ENCODE measurements at regions not wholly inside any gene's neighbourhood (a gene's known extent, or its start where the extent isn't known, plus 50 kb on each side); places are given as distances from the start of the nearest gene placed in this dataset.

DNA sequence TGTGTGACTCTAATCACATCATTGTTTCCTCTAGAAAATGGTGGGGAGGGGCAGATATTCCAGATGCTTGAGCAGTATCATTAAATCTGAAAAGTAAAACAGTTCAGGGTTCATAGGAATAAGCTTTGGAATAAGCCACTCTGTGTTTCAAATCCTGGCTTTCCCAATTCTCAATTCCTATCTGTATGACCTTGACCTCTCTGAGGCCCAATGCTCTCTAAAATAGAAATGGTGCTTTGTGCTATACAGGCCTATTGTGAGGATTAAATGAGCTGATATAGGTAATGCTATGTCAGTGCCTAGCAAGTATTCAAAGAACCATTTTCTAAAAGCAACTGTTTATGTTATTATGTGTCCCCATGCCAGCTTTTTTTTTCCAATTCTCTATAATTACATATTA lies 209.0 kb upstream of the PRSS16 start (continued):
- TF ChIP-seq NR2F6 (IDR thresholded peaks at IDR 0.05) (peak; percentile 90), NR2F6 (CRISPR knock-in tag; IDR thresholded peaks at IDR 0.05) (peak; percentile 93), EP300 (IDR thresholded peaks at IDR 0.05; ENCODE audit: low read depth in 2 of 2, low read length in 2 of 2) (peak in 1 of 2 experiments; percentile 58; a peak in 1 of 4 replicates), EP300 (CRISPR knock-in tag; IDR thresholded peaks at IDR 0.05; ENCODE audit: borderline replicate concordance) (no peak), PAF1 (CRISPR knock-in tag; IDR thresholded peaks at IDR 0.05) (no peak), NCOR1 (IDR thresholded peaks at IDR 0.05; ENCODE audit: borderline replicate concordance, low read length) (peak; percentile 52; the same call in 1 of the 2 replicates), ZNF326 (CRISPR knock-in tag; IDR thresholded peaks at IDR 0.05; ENCODE audit: borderline replicate concordance) (no peak), RARA (CRISPR knock-in tag; IDR thresholded peaks at IDR 0.05) (peak; percentile 75), ZSCAN20 (CRISPR knock-in tag; IDR thresholded peaks at IDR 0.05; ENCODE audit: borderline replicate concordance) (no peak), NR2F2 (IDR thresholded peaks at IDR 0.05; ENCODE audit: borderline replicate concordance, low read depth) (peak; percentile 77), SMYD3 (CRISPR knock-in tag; IDR thresholded peaks at IDR 0.05) (no peak), SP1 (IDR thresholded peaks at IDR 0.05) (no peak), SP1 (CRISPR knock-in tag; IDR thresholded peaks at IDR 0.05) (no peak), SOX6 (IDR thresholded peaks at IDR 0.05) (no peak), SOX6 (CRISPR knock-in tag; IDR thresholded peaks at IDR 0.05) (peak; percentile 74), SAP130 (CRISPR knock-in tag; IDR thresholded peaks at IDR 0.05; ENCODE audit: low read depth) (no peak), CEBPG (CRISPR knock-in tag; IDR thresholded peaks at IDR 0.05) (peak; percentile 65), ZNF737 (CRISPR knock-in tag; IDR thresholded peaks at IDR 0.05; ENCODE audit: borderline replicate concordance) (no peak), GFI1 (CRISPR knock-in tag; IDR thresholded peaks at IDR 0.05; ENCODE audit: borderline replicate concordance) (peak; percentile 66), MEF2D (CRISPR knock-in tag; IDR thresholded peaks at IDR 0.05) (no peak), TBX2 (CRISPR knock-in tag; IDR thresholded peaks at IDR 0.05; ENCODE audit: borderline replicate concordance) (no peak), NCOA2 (CRISPR knock-in tag; IDR thresholded peaks at IDR 0.05) (peak; percentile 52; the same call in 1 of the 2 replicates)
- TF ChIP-seq, protein P1, sequence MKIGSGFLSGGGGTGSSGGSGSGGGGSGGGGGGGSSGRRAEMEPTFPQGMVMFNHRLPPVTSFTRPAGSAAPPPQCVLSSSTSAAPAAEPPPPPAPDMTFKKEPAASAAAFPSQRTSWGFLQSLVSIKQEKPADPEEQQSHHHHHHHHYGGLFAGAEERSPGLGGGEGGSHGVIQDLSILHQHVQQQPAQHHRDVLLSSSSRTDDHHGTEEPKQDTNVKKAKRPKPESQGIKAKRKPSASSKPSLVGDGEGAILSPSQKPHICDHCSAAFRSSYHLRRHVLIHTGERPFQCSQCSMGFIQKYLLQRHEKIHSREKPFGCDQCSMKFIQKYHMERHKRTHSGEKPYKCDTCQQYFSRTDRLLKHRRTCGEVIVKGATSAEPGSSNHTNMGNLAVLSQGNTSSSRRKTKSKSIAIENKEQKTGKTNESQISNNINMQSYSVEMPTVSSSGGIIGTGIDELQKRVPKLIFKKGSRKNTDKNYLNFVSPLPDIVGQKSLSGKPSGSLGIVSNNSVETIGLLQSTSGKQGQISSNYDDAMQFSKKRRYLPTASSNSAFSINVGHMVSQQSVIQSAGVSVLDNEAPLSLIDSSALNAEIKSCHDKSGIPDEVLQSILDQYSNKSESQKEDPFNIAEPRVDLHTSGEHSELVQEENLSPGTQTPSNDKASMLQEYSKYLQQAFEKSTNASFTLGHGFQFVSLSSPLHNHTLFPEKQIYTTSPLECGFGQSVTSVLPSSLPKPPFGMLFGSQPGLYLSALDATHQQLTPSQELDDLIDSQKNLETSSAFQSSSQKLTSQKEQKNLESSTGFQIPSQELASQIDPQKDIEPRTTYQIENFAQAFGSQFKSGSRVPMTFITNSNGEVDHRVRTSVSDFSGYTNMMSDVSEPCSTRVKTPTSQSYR (CRISPR knock-in tag; IDR thresholded peaks at IDR 0.05; ENCODE audit: borderline replicate concordance) = peak; percentile 14; the same call in 1 of the 2 replicates
- TF ChIP-seq, protein P2, sequence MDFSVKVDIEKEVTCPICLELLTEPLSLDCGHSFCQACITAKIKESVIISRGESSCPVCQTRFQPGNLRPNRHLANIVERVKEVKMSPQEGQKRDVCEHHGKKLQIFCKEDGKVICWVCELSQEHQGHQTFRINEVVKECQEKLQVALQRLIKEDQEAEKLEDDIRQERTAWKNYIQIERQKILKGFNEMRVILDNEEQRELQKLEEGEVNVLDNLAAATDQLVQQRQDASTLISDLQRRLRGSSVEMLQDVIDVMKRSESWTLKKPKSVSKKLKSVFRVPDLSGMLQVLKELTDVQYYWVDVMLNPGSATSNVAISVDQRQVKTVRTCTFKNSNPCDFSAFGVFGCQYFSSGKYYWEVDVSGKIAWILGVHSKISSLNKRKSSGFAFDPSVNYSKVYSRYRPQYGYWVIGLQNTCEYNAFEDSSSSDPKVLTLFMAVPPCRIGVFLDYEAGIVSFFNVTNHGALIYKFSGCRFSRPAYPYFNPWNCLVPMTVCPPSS (IDR thresholded peaks at IDR 0.05) = no peak
- TF ChIP-seq, protein P3, sequence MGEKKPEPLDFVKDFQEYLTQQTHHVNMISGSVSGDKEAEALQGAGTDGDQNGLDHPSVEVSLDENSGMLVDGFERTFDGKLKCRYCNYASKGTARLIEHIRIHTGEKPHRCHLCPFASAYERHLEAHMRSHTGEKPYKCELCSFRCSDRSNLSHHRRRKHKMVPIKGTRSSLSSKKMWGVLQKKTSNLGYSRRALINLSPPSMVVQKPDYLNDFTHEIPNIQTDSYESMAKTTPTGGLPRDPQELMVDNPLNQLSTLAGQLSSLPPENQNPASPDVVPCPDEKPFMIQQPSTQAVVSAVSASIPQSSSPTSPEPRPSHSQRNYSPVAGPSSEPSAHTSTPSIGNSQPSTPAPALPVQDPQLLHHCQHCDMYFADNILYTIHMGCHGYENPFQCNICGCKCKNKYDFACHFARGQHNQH (CRISPR knock-in tag; IDR thresholded peaks at IDR 0.05) = no peak
- TF ChIP-seq, protein P4, sequence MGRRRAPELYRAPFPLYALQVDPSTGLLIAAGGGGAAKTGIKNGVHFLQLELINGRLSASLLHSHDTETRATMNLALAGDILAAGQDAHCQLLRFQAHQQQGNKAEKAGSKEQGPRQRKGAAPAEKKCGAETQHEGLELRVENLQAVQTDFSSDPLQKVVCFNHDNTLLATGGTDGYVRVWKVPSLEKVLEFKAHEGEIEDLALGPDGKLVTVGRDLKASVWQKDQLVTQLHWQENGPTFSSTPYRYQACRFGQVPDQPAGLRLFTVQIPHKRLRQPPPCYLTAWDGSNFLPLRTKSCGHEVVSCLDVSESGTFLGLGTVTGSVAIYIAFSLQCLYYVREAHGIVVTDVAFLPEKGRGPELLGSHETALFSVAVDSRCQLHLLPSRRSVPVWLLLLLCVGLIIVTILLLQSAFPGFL (CRISPR knock-in tag; IDR thresholded peaks at IDR 0.05) = no peak
- TF ChIP-seq, protein P5, sequence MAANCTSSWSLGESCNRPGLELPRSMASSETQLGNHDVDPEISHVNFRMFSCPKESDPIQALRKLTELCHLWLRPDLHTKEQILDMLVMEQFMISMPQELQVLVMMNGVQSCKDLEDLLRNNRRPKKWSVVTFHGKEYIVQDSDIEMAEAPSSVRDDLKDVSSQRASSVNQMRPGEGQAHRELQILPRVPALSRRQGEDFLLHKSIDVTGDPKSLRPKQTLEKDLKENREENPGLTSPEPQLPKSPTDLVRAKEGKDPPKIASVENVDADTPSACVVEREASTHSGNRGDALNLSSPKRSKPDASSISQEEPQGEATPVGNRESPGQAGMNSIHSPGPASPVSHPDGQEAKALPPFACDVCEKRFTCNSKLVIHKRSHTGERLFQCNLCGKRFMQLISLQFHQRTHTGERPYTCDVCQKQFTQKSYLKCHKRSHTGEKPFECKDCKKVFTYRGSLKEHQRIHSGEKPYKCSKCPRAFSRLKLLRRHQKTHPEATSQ (CRISPR knock-in tag; IDR thresholded peaks at IDR 0.05; ENCODE audit: borderline replicate concordance) = no peak

All from HepG2 (cell line).